ENCODE measurements at regions not wholly inside any gene's neighbourhood (a gene's known extent, or its start where the extent isn't known, plus 50 kb on each side); places are given as distances from the start of the nearest gene placed in this dataset.

GRCh38 chr12:97813301-97813700, 350.7 kb downstream of the RMST start:
- in situ Hi-C loops (cut with MboI), result no loop called here
- no peak overlapping the region for H3K27ac ChIP-seq (ENCODE audit: control insufficient read depth, insufficient read depth)
- no peaks in the 10 kb centered on the region; a peak in 1 of 4 replicates for H3K27me3 ChIP-seq (replicated peaks in 1 of 2; ENCODE audit: control insufficient read depth in 2 of 2, insufficient read depth in 2 of 2, low read length in 1 of 2)
- POLR2A ChIA-PET, result no interaction called here
- 15% methylated on average over 2 of the region's 2 CpGs for WGBS (ENCODE audit: insufficient coverage, insufficient replicate concordance, low lambda C conversion rate, missing lambda C conversion rate)
- CTCF ChIA-PET, result interaction anchor here (0.7 kb wide), 1 partner anchor 14 kb away, joined by 3 read pairs; no protein-coding TSS in a partner anchor
- BruUV-seq (replicated peaks), result no TSS peak
- intact Hi-C loops (cut with micrococcal nuclease; ENCODE audit: unreplicated experiment), result no loop called here
- no peak for ATAC-seq
- SMC1A ChIA-PET (ENCODE audit: uncharacterized antibody, unreplicated experiment), result no interaction called here
- H3K9ac ChIP-seq (ENCODE audit: control insufficient read depth, insufficient read depth, low read length), result no peak overlapping the region
- H3K9me3 ChIP-seq (replicated peaks; ENCODE audit: control insufficient read depth, insufficient read depth, low read length), result no peaks in the 10 kb centered on the region
- no peaks in the 10 kb centered on the region for H3K4me1 ChIP-seq (ENCODE audit: control insufficient read depth, insufficient read depth, low read length)
- no peak overlapping the region for H3K4me3 ChIP-seq
- no peak overlapping the region for H2AFZ ChIP-seq (ENCODE audit: control insufficient read depth, low read depth, low read length)
- DNase-seq (ENCODE audit: low read depth, low spot score), result no peak
- RAD21 ChIA-PET (ENCODE audit: unreplicated experiment), result no interaction called here
- no peaks in the 10 kb centered on the region for H4K20me1 ChIP-seq (ENCODE audit: control insufficient read depth, insufficient read depth)
- TF ChIP-seq YY1 (IDR thresholded peaks at IDR 0.05; ENCODE audit: low read depth, low read length) (no peak), YBX1 (IDR thresholded peaks at IDR 0.05) (no peak), NFXL1 (IDR thresholded peaks at IDR 0.05; ENCODE audit: borderline replicate concordance) (no peak), SIN3A (IDR thresholded peaks at IDR 0.05; ENCODE audit: low read depth, low read length) (no peak)
- TF ChIP-seq, protein P1, sequence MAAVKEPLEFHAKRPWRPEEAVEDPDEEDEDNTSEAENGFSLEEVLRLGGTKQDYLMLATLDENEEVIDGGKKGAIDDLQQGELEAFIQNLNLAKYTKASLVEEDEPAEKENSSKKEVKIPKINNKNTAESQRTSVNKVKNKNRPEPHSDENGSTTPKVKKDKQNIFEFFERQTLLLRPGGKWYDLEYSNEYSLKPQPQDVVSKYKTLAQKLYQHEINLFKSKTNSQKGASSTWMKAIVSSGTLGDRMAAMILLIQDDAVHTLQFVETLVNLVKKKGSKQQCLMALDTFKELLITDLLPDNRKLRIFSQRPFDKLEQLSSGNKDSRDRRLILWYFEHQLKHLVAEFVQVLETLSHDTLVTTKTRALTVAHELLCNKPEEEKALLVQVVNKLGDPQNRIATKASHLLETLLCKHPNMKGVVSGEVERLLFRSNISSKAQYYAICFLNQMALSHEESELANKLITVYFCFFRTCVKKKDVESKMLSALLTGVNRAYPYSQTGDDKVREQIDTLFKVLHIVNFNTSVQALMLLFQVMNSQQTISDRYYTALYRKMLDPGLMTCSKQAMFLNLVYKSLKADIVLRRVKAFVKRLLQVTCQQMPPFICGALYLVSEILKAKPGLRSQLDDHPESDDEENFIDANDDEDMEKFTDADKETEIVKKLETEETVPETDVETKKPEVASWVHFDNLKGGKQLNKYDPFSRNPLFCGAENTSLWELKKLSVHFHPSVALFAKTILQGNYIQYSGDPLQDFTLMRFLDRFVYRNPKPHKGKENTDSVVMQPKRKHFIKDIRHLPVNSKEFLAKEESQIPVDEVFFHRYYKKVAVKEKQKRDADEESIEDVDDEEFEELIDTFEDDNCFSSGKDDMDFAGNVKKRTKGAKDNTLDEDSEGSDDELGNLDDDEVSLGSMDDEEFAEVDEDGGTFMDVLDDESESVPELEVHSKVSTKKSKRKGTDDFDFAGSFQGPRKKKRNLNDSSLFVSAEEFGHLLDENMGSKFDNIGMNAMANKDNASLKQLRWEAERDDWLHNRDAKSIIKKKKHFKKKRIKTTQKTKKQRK (IDR thresholded peaks at IDR 0.05; ENCODE audit: low read depth, low read length), result no peak
- no peak overlapping the region for H3K4me2 ChIP-seq (ENCODE audit: control insufficient read depth, insufficient read depth)
- no peaks in the 10 kb centered on the region for H3K36me3 ChIP-seq (ENCODE audit: control insufficient read depth in 2 of 2, insufficient read depth in 2 of 2, low read length in 1 of 2)
- no peaks in the 10 kb centered on the region for H3K79me2 ChIP-seq (ENCODE audit: control insufficient read depth, insufficient read depth, low read length)
- no peak for FAIRE-seq

- H3K9me3 ChIP-seq (replicated peaks; ENCODE audit: control insufficient read depth, insufficient read depth, low read length), result no peaks in the 10 kb centered on the region
- no peak overlapping the region for H2AFZ ChIP-seq (ENCODE audit: control insufficient read depth, low read depth, low read length)
- TF ChIP-seq BMI1 (IDR thresholded peaks at IDR 0.05; ENCODE audit: borderline replicate concordance), result no peak
- TF ChIP-seq, protein P1 (IDR thresholded peaks at IDR 0.05; ENCODE audit: low read depth, low read length), result no peak
- no peak for TF ChIP-seq JUNB (IDR thresholded peaks at IDR 0.05)
- no peak overlapping the region for H3K4me2 ChIP-seq (ENCODE audit: control insufficient read depth, insufficient read depth)
- intact Hi-C loops (cut with micrococcal nuclease; ENCODE audit: unreplicated experiment), result no loop called here
- no peak overlapping the region for H3K9ac ChIP-seq (ENCODE audit: control insufficient read depth, insufficient read depth, low read length)
- ChIA-PET RAD21 (ENCODE audit: unreplicated experiment) (no interaction called here), SMC1A (ENCODE audit: uncharacterized antibody, unreplicated experiment) (interaction anchor here (0.7 kb wide), 1 partner anchor 726 kb away, joined by 3 read pairs; no protein-coding TSS in a partner anchor), CTCF (no interaction called here), POLR2A (no interaction called here)
- H3K79me2 ChIP-seq (ENCODE audit: control insufficient read depth, insufficient read depth, low read length), result no peaks in the 10 kb centered on the region
- no peaks in the 10 kb centered on the region for H3K27me3 ChIP-seq (replicated peaks in 1 of 2; ENCODE audit: control insufficient read depth in 2 of 2, insufficient read depth in 2 of 2, low read length in 1 of 2)
- 11% methylated on average over 4 of the region's 4 CpGs for WGBS (ENCODE audit: insufficient coverage, insufficient replicate concordance, low lambda C conversion rate, missing lambda C conversion rate)
- H3K36me3 ChIP-seq (ENCODE audit: control insufficient read depth in 2 of 2, insufficient read depth in 2 of 2, low read length in 1 of 2), result no peaks in the 10 kb centered on the region
- no TSS peak for BruUV-seq (replicated peaks)
- no peak overlapping the region for H3K4me3 ChIP-seq
- H3K27ac ChIP-seq (ENCODE audit: control insufficient read depth, insufficient read depth), result no peak overlapping the region
- no peaks in the 10 kb centered on the region for H3K4me1 ChIP-seq (ENCODE audit: control insufficient read depth, insufficient read depth, low read length)
- ATAC-seq (no peak), FAIRE-seq (no peak), DNase-seq (ENCODE audit: low read depth, low spot score) (no peak)
- in situ Hi-C loops (cut with MboI), result no loop called here
- H4K20me1 ChIP-seq (ENCODE audit: control insufficient read depth, insufficient read depth), result no peaks in the 10 kb centered on the region
Measured at GRCh38 chr12:97821806-97822205, 359.2 kb downstream of the RMST start.
